ENCODE measurements at regions not wholly inside any gene's neighbourhood (a gene's known extent, or its start where the extent isn't known, plus 50 kb on each side); places are given as distances from the start of the nearest gene placed in this dataset.
"Not testable (repeated sequence)": the region's sequence is repeated elsewhere in the genome, so short reads cannot be mapped to it uniquely, and the experiment has no call there.

- Mint-ChIP-seq H3K27ac (no peak overlapping the region), H3K9me3 (peaks cover 10% of the 10 kb centered on the region), H3K27me3 (no peaks in the 10 kb centered on the region), H3K36me3 (ENCODE audit: low read depth) (no peaks in the 10 kb centered on the region), H3K4me3 (no peak overlapping the region), H3K4me1 (ENCODE audit: low read depth) (no peaks in the 10 kb centered on the region)
- DNase-seq = no peak
Observed at GRCh38 chr5:33194914-33195313, 245.9 kb upstream of the TARS1 start.

- Mint-ChIP-seq H3K9me3 (peaks cover 10% of the 10 kb centered on the region), H3K27ac (no peak overlapping the region), H3K4me3 (no peak overlapping the region), H3K27me3 (no peaks in the 10 kb centered on the region), H3K36me3 (ENCODE audit: low read depth) (no peaks in the 10 kb centered on the region), H3K4me1 (ENCODE audit: low read depth) (no peaks in the 10 kb centered on the region)
- no peak for DNase-seq
Observed at GRCh38 chr5:33195431-33196165, 245.2 kb upstream of the TARS1 start.

- no peak overlapping the region for H3K27ac Mint-ChIP-seq
- H3K9me3 Mint-ChIP-seq = peaks cover 10% of the 10 kb centered on the region
- no peaks in the 10 kb centered on the region for H3K27me3 Mint-ChIP-seq
- H3K4me3 Mint-ChIP-seq = no peak overlapping the region
- H3K36me3 Mint-ChIP-seq (ENCODE audit: low read depth) = no peaks in the 10 kb centered on the region
- no peak for DNase-seq
- H3K4me1 Mint-ChIP-seq (ENCODE audit: low read depth) = no peaks in the 10 kb centered on the region
Observed at GRCh38 chr5:33198836-33199235, 241.9 kb upstream of the TARS1 start.

- Mint-ChIP-seq H3K4me1 (ENCODE audit: low read depth) (no peaks in the 10 kb centered on the region), H3K27ac (no peak overlapping the region), H3K36me3 (ENCODE audit: low read depth) (no peaks in the 10 kb centered on the region), H3K27me3 (no peaks in the 10 kb centered on the region), H3K9me3 (no peaks in the 10 kb centered on the region), H3K4me3 (no peak overlapping the region)
- no peak for DNase-seq
Observed at GRCh38 chr5:33203931-33204330, 236.8 kb upstream of the TARS1 start.

GRCh38 chr5:33205079-33205478 is 235.7 kb upstream of the TARS1 start:
- Mint-ChIP-seq H3K9me3 (no peaks in the 10 kb centered on the region), H3K4me1 (ENCODE audit: low read depth) (no peaks in the 10 kb centered on the region), H3K36me3 (ENCODE audit: low read depth) (no peaks in the 10 kb centered on the region), H3K27ac (no peak overlapping the region), H3K27me3 (no peaks in the 10 kb centered on the region), H3K4me3 (no peak overlapping the region)
- DNase-seq = no peak

- Mint-ChIP-seq H3K27ac (no peak overlapping the region), H3K36me3 (ENCODE audit: low read depth) (no peaks in the 10 kb centered on the region), H3K4me1 (ENCODE audit: low read depth) (no peaks in the 10 kb centered on the region), H3K27me3 (no peaks in the 10 kb centered on the region), H3K4me3 (no peak overlapping the region), H3K9me3 (no peaks in the 10 kb centered on the region)
- no peak for DNase-seq
Observed at GRCh38 chr5:33205727-33206410, 234.9 kb upstream of the TARS1 start.

GRCh38 chr5:33206962-33207506 is 233.7 kb upstream of the TARS1 start:
- H3K4me1 Mint-ChIP-seq (ENCODE audit: low read depth) = no peaks in the 10 kb centered on the region
- no peaks in the 10 kb centered on the region for H3K36me3 Mint-ChIP-seq (ENCODE audit: low read depth)
- DNase-seq = no peak
- H3K9me3 Mint-ChIP-seq = no peaks in the 10 kb centered on the region
- H3K4me3 Mint-ChIP-seq = no peak overlapping the region
- H3K27me3 Mint-ChIP-seq = no peaks in the 10 kb centered on the region
- H3K27ac Mint-ChIP-seq = no peak overlapping the region

GRCh38 chr5:33209252-33209651 is 231.5 kb upstream of the TARS1 start:
- Mint-ChIP-seq H3K9me3 (no peaks in the 10 kb centered on the region), H3K36me3 (ENCODE audit: low read depth) (no peaks in the 10 kb centered on the region), H3K4me3 (no peak overlapping the region), H3K27ac (no peak overlapping the region), H3K4me1 (ENCODE audit: low read depth) (no peaks in the 10 kb centered on the region), H3K27me3 (no peaks in the 10 kb centered on the region)
- DNase-seq = no peak

GRCh38 chr5:33210221-33210620 is 230.5 kb upstream of the TARS1 start:
- DNase-seq; H3K4me3 Mint-ChIP-seq; H3K27ac Mint-ChIP-seq; H3K36me3 Mint-ChIP-seq (ENCODE audit: low read depth); H3K27me3 Mint-ChIP-seq; H3K4me1 Mint-ChIP-seq (ENCODE audit: low read depth); H3K9me3 Mint-ChIP-seq: not testable (repeated sequence)

GRCh38 chr5:33210978-33211377 is 229.8 kb upstream of the TARS1 start:
- Mint-ChIP-seq H3K9me3 (no peaks in the 10 kb centered on the region), H3K27me3 (no peaks in the 10 kb centered on the region), H3K27ac (no peak overlapping the region), H3K4me3 (no peak overlapping the region), H3K36me3 (ENCODE audit: low read depth) (no peaks in the 10 kb centered on the region), H3K4me1 (ENCODE audit: low read depth) (no peaks in the 10 kb centered on the region)
- no peak for DNase-seq

GRCh38 chr5:33212439-33212838 is 228.3 kb upstream of the TARS1 start:
- Mint-ChIP-seq H3K27ac (no peak overlapping the region), H3K4me3 (no peak overlapping the region), H3K9me3 (no peaks in the 10 kb centered on the region), H3K4me1 (ENCODE audit: low read depth) (no peaks in the 10 kb centered on the region), H3K36me3 (ENCODE audit: low read depth) (no peaks in the 10 kb centered on the region), H3K27me3 (no peaks in the 10 kb centered on the region)
- no peak for DNase-seq

GRCh38 chr5:33212900-33213299 is 227.9 kb upstream of the TARS1 start:
- Mint-ChIP-seq H3K4me1 (ENCODE audit: low read depth) (no peaks in the 10 kb centered on the region), H3K9me3 (no peaks in the 10 kb centered on the region), H3K36me3 (ENCODE audit: low read depth) (no peaks in the 10 kb centered on the region), H3K27ac (no peak overlapping the region), H3K4me3 (no peak overlapping the region), H3K27me3 (no peaks in the 10 kb centered on the region)
- DNase-seq = no peak

GRCh38 chr5:33223563-33224284 is 217.0 kb upstream of the TARS1 start:
- H3K4me3 Mint-ChIP-seq = no peak overlapping the region
- H3K4me1 Mint-ChIP-seq (ENCODE audit: low read depth) = no peaks in the 10 kb centered on the region
- H3K27me3 Mint-ChIP-seq = no peaks in the 10 kb centered on the region
- H3K36me3 Mint-ChIP-seq (ENCODE audit: low read depth) = no peaks in the 10 kb centered on the region
- DNase-seq = no peak
- peaks cover 6% of the 10 kb centered on the region for H3K9me3 Mint-ChIP-seq
- H3K27ac Mint-ChIP-seq = no peak overlapping the region

GRCh38 chr5:33224285-33224961 is 216.3 kb upstream of the TARS1 start:
- DNase-seq = no peak
- Mint-ChIP-seq H3K4me1 (ENCODE audit: low read depth) (no peaks in the 10 kb centered on the region), H3K4me3 (no peak overlapping the region), H3K36me3 (ENCODE audit: low read depth) (no peaks in the 10 kb centered on the region), H3K27me3 (no peaks in the 10 kb centered on the region), H3K9me3 (peaks cover 6% of the 10 kb centered on the region), H3K27ac (no peak overlapping the region)

Data from activated T-cell treated with anti-CD3 and anti-CD28 coated beads, Interleukin-2, amount 50 U/mL, for 24 hours (primary cell).